Ureter (tissue), 1 donor: ENCODE measurements at regions not wholly inside any gene's neighbourhood (a gene's known extent, or its start where the extent isn't known, plus 50 kb on each side); places are given as distances from the start of the nearest gene placed in this dataset.

ENCODE experiments used
- DNase-seq: peaks from one replicate; pipeline ENCODE4 v3.0.0-alpha.2; 2020; ENCODE audit warnings: low spot score
- donor health status: DM: yes; HTN: yes; CAD: no.

DNA sequence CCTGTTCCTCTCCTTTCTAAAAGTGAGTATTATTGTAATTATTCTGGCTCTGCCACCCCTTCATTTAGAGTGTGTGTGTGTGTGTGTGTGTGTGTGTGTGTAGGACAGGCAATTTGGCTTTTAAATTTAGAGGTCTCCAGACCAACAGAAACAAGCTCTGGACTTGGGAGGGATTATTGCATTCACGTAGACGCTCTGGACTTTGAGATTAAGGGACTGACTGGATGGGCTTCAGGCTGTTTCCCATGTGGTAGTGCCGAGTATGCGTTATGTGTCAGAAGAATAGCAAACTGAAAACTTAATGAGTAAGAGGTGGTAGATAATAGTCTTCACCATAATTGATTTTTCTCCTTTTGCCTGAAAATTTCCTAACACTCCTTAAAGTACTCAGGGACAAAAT lies 281.9 kb downstream of the USP25 start:
- DNase-seq, result no peak

DNA sequence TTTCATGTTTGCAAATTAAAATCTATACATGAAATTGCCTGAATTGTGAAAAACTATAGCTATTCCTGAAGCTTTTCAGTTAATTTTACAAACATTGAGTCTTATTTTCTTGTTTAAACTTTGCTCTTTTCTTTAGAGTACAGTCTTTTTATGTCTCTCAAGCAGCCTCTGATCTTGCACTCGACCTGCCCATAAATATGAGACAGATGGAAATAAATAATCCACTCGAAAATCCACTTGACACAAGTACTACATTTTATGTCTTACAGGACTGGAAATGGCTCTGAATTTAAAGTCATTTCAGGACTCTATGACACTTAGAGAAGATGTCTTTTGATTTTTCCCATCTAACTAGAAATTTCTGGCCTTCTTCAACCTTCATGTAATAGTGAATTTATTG lies 283.8 kb downstream of the USP25 start:
- no peak for DNase-seq

DNA sequence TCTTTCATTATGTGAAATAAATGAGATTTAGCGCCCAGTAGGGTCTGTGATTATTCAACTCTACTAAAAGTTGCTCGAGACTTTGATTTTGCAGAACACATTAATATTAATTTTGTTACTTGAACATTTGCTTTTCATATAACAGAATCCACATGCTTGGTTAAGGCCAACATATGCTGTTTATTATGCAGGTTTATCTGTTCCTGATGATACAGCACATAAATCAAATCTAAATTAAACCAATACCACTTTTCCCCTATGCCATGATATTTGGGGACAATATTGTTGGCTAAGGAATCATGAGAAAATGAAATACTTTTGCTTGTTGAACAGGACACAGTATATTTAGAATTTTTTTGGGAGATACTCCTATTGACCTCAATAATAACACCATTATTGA lies 291.1 kb downstream of the USP25 start:
- no peak for DNase-seq

DNA sequence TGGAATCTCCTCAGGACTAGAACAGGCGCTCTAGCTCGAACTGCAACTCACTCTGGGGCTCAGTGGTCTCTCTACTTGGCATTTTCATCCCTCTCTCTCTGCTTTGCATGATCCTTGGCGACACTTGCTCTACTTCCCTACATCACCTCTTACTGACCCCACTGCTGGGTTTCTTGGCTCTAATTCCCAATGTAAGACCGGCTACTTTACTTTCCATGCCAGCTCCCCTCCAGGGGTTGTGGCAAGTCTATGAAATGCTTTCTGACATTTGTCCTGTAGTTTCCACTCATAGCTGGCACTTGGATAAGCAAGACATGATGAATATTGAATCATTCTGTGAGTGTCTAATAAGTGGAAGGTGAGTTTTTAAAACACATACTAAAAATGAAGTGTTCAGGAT lies 292.3 kb downstream of the USP25 start:
- no peak for DNase-seq

DNA sequence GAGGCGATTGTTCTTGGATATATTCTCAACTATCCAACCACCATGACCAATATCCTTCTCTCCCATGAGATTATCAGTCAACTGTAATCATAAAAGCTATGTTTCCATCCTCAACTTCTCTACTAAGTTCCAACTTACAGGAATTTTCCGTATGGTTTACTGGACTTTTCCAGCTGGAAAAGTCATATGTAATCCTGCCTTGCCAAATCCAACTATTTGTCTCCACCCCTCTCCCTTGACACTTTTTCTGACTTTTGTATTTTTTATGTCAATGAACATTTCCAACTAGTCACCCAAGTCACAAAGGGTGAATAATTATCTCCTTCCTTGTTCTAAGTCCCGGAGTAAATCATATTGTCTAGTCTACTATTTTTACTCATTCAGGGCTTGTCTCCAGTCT lies 293.1 kb downstream of the USP25 start:
- no peak for DNase-seq

DNA sequence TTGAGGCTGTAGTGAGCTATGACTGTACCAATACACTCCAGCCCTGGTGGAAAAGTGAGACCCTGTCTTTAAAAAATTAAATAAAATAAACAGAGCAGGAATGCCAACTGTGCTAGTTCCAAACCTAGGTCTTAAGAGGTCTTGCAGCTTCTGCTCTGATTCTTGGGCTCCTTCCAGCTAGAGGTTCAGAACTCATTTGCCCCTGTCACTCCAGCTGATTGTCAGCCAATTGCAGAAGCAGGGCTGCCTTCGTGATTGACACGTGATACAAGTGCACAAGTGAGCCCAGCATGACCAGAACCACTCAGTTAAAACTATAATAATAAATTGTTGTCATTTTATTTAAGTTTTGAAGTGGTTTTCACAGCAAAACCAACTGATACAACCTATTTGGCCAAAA lies 298.4 kb downstream of the USP25 start:
- no peak for DNase-seq

DNA sequence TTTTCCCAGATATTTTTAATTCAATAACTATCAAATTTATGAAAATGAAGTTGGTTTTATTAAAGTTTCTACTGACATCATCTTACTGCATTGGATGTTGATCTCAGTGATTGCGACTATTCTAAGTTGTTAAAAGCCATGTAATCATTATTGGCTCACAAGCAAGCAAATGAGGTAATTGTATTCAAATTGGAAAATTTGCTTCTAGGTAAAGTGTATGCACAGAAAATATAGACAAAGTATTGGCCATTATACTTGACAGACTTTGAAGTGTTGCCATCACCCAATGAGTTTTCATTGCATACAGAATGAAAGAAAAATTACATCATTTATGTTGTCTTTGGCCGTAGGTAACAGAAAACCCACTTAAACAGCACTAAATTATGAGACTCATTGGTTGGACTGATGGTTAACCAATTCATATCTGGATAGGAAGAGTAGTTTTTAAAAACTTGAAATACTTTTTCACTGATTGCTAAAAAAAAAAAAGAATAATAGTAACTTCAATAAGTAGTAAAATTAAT lies 299.2 kb downstream of the USP25 start:
- no peak for DNase-seq

DNA sequence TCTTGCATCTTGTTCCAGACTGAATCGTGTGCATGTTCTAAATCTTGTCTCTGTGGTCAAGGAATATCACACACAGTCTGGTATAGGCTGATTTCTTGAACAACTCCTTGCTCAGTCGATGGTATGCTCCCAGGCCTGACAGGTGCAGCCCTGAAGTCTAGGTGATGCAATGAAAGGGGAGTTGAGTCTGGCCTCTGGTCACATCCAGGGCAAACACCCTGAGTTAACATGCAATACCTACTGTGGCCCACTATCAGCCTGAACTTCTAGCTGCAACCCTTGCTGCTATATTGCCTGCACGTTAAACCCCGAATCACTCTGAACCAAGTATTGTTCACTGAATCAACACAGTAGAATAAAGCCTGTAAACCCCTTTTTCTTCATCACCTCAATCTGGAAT lies 303.4 kb downstream of the USP25 start:
- DNase-seq, result no peak

DNA sequence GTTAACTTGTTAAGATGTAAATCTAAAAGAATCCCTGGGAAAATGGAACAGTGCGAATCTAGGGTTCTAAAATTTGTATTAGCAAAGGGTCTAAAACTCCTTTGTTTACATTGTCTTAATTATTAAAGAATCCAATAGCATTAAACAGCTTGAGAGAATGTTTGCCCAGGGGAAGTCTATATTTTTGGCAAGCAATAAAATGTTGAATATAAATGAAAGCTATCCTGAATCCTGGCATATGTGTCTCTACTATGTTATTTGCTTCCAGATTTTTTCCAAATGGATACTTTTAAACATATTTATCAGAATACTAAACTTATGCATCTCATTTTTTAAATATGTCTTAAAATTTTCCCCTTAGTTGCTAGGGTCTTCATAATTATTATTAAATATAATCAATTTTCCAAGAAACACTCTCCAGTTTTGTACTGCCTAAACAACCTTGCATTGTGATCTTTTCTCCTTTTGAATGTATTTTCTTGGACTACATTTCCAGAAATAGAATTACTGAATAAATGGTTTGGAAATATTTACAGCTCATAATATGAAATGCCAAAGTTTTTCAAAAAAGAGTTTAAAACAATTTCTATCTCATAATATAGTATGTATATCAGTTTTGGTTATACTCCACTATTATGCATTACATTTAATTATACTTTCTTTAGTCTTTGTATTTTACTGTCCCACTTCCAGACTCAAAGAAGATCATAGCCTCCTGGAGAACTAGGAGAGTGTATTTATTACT lies 304.8 kb downstream of the USP25 start:
- DNase-seq, result no peak

DNA sequence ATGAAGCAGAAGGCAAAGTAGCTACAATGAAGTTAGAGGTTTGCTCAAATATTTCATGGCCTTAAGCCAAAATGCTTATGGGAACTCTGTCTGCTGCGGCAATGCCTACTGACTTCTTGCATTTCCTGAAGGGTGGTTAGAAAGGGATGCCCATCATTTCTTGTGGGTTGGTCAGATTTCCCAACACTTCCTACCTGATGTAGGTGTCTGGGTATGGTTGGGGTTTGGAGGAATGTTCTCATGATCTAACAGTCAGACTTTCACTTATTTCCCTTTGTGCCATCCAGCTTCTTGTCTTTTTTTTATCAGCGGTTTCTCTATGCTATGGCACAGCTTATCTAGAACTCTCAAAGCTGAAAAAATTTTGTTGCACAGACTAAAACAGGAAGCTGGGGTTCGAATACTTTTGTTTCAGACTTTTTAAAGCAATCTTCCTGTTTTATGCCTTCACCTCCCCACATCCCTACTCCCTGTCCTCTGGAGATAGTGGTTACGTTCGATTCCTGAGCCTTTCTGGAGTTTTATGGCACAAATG lies 307.7 kb downstream of the USP25 start:
- DNase-seq, result no peak

DNA sequence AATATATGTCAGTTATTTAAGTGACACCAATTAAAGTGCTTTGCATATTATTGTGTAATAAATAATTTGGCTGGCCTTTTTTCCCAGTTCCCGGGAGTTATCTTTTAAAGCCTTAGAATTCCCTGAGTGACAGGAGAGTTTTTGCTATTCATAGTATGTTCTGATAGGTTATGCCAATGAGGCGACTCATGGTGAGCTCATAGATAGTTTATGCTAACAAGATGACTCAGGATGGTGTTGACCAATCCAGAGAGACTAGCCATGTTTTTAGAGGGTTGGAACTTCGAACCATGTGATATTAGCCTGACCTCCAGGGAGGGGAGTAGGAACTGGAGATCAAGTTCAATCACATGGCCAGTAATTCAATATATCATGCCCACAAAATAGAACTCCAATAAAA lies 310.8 kb downstream of the USP25 start:
- no peak for DNase-seq

DNA sequence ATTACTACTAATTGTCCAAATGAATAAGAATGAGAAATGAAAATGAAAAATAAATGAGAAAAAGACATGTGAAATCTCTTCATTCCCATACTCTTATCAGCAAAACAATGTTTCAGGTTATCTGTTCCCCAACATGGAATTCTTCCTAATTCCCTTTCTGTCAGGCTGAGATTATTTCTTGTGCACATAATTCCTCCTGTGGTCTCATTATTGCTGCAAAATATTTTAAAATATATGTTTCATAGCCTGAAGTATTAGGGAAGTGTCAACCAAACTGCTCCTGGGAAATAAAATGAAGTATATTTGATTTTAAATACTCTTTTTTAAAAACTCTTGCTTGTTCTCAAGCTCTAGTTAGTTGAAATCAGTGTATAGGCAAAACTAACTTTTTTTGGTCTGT lies 314.9 kb downstream of the USP25 start:
- DNase-seq, result no peak

DNA sequence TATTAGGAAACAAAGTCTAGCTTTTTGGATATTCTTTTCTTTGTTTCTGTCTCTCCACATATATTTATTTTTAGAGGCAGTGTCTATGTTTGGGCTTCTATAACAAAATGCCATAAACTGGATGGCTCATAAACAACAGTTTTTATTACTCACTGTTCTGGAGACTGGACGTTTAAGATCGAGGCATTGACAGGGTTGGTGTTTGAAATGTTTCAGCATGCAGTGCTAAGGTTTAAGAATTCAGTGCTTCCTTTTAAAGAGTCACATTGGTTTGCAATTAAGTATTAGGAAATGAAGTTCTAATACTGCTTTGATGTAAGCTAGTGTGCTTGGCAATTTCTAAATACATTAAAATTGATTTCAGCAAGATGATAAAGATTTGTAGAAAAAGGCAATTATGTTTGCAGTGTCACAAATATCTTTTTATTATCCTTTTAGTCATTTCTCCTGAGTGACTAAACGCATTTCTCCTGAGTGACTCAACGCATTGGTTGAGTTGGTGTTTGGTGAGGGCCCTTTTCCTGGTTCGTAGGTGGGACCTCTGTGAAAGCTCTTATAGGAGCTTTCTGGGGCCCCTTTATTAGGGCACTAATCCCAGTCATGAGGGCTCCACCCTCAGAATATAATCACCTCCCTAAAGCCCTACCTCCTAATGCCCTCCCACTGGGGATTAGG lies 317.0 kb downstream of the USP25 start:
- DNase-seq, result no peak

DNA sequence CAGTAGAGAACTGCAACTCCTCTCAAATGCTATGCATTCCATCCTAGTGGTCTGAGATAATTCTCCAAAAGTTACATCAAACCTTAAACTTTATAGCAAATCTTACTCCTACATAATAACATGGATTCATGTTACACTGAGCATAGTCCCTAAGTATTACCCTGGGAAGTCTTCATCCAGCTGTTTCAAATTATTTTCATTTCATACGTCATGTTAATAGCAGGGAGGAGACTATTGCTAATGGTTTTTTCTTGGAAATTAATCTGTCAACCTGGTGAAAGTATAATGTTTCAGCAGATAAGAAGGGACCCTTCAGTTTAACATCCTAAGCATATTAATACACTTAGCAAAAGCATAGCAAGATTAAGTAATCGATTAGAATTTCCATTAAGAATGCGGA lies 318.1 kb downstream of the USP25 start:
- no peak for DNase-seq

DNA sequence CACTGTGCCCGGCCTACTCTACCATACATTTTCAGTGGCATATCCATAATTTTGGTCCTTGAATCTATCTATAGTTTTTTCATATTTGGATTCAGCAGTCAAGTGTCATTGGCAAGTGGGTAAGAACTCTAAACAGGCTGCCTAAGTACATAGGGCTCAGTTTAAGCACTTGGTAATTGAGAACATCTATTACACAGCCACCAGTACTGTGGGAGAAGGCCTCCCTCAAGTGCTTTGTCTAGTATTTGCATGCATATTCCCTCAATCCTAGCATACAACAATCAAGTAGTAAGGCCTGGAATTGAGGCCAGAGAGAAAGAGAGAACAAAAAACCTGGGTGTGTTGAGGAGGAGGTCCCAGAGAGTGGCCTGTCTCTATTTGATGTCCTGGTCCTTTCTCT lies 325.2 kb downstream of the USP25 start:
- DNase-seq, result no peak

DNA sequence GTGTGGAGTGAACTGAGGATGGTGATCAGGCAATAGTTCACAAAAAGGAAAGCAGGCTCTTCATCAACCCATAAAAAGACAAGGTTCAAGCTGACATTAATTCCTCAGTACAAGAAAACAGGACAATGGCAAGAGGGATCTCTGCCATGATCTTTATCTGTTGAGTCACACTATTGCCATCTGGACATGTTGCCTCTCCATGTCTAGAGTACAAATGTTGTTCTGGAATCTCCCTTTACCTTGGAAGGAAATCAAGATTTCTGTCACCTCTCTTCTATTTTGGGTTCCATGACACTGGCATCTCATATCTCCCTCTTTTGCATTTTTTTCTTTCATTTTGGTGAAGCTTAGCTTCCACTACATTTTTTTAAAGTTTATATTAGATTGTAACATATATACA lies 329.1 kb downstream of the USP25 start:
- no peak for DNase-seq

DNA sequence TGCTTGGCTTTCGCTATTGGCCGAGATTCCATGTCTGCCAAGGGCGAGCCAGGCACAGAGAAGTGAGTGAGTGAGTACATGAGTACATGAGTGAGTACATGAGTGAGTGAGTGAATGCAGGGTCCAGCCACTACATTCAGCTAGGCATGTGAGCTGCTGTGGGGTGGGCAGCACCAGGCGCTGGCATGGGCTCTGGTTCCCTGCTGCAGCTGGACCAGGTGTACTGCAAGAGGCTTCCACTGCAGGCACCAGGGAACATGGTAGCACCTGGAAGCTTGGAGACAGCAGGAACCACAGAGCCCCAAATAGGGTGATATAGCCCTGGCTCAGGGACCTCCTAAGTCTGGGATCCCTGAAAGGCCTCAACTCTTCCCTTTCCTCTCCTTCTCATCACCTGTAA lies 330.2 kb downstream of the USP25 start:
- DNase-seq, result no peak

DNA sequence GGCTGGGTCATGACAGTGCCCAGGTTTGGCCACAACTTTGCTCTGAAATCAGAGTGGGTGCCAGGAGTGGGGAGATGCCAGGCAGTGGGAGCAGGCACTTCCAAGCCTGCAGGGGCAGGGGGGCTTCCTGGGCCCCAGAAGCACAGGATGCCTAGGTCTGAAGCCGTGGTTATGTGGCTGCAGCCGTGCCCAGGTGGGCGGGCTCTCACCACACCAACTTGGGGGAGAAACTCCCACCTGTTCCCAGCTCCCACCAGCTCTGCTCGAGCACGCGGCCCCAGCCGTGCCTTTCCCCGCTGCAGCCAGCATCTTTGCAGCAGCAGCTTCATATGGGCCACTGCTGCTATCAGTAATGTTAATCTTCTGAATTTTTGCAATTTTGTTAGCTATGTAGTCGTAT lies 331.4 kb downstream of the USP25 start:
- no peak for DNase-seq

DNA sequence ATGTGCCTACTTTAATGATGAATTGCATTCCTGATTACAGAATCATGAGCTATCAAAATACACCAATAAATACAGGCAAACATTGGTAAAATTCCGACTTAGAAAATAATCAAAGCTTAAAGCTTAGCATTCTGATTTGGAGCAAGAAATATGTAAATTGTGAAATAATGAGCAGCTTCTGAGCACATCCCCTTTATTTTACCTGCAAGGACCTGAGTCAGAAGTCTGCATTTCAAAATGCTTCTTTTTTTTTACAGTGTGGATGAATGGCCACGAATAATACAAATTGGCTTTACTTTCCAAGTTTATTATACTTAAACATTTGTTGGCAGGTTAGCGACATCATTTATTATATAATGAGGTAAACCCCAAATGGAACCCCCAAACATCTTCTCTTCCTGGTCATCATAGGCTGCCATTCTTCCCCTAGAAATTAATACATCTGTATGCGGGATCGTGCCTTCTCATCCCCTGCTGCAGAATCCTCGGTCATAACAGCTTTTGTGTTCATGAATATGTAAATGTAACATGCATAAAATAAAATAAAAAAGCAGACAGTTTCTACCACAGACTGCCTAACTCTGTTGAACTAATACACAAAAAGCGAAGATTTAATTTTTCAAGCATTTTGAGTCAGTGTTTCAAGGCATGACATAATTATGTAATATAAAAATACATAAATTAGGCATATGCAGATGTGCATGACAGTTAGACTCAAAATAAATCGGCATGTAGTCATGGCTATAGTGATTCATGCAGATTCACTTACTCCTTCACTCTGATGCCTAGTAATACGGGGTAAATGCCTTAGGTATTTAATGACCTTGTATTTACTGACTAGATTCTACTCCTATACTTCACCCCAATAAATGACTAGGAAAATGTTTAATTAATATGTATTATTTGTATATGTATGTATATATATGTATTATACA lies 339.7 kb downstream of the USP25 start:
- no peak for DNase-seq

DNA sequence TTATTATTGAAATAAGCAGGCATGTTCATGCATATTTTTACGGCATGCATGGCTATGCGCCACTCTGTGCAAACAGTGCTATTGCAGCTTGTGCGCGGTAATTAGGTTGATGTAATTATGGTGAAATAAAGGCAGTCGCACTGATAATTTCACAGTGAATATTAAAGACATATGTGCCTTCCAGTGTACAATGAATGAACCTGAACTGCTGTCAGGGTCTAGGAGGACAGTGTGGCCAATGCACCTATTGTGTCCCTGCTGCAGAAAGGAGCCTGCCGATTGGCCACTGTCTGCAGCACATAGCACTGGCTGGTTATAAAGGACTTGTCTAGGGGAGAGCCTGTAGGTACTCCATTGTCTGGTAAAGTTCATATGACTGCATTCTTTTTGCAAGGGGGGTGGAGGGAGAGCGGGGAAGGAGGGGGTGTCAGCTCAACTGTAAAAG lies 340.4 kb downstream of the USP25 start:
- no peak for DNase-seq

DNA sequence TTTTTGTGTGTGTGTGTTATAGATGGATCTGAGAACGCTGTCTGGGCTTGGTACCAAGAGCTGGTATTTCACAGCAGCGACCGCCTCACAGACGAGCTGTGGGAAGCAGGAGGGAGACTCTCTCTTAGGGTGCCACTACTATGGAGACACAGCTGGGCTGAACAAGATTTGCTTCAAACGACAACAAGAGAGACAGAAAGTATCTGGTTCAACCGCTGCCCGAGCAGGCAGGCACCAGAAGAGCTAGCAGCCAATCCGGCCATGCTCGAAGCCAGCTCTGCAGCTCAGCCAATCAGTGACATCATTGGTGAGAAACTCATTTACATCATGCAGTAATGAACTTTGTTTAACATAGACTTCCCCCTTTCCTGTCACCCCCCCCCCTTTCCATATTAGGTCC lies 341.3 kb downstream of the USP25 start:
- DNase-seq, result no peak

DNA sequence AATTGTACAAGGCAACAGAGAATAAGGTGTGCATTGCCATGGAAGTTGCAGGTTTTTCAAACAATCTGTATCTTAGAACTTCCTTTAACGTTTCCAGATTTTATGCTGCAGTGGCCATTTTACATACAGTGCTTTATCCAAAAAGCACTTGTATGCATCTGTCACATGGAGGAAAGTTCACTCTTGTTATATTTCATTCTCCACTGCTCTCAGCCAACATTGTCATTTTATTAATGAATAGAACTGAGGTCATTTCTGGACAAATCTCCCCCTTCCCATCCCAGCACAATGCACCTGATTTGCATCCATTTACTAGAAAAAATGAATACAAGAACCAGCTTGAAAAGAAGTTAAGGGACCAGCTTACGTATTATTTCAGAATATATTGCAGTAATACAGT lies 342.0 kb downstream of the USP25 start:
- no peak for DNase-seq
